NOMO-1 treated with dmso at 0.1 percent for 144 hours (cell line): ENCODE measurements at regions not wholly inside any gene's neighbourhood (a gene's known extent, or its start where the extent isn't known, plus 50 kb on each side); places are given as distances from the start of the nearest gene placed in this dataset.

Experiments used
- DNase-seq: peaks from one replicate; lab custom pipeline; 2025; ENCODE audit not compliant: unreplicated experiment; lab: John Stamatoyannopoulos, UW

DNA sequence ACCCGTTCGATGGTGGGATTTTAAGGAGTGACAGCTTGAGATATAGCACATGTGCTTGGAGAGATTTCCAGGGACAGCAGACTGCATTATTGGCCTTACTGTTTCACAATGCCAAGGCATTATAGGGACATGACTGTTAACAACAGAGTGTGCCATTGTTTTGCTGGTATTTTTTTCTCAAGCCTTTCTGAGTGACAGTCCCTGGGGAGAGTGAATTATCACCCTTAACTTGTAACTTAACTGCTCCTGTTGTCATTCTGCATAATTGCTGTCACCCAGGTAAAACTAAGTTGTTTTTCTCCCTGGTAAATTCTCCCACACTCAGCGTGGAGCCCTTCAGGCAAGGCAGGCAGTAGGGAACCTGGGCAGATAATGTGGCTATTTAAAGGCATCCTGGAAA is 989.2 kb upstream of the LCORL start:
- no peak for DNase-seq

DNA sequence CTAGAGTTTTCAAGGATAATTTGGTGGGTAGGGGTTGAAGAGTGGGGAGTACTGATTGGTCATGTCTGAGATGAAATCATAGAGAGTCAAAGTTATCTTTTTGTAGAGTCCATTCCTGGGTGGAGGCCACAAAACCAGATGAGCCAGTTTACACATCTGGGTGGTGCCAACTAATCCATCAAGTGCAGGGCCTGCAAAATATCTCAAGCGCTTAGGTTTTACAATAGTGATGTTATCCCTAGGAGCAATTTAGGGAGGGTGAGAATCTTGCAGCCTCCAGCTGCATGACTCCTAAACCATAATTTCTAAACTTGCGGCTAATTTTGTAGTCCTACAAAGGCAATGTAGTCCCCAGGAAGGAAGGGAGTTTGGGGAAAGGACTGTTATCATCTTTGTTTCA is 988.3 kb upstream of the LCORL start:
- DNase-seq, result no peak

- DNase-seq, result no peak
Observed at GRCh38 chr4:19005211-19005610, 983.7 kb upstream of the LCORL start.

DNA sequence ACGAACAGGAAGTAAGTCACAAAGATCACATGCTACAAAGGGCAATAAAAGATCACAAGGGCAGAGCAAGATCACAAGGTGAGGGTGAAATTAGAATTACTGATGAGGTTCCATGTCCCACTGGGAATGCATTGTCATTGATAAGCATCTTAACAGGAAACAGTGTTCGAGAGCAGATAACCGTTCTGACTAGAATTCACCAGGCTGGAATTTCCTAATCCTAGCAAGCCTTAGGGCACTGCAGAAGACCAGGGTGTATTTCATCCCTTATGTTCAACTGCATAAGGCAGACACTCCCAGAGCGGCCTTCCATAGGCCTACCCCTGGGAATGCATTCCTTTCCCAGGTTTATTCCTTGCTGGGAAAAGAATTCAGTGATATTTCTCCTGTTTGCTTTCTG is 980.6 kb upstream of the LCORL start:
- DNase-seq, result no peak

DNA sequence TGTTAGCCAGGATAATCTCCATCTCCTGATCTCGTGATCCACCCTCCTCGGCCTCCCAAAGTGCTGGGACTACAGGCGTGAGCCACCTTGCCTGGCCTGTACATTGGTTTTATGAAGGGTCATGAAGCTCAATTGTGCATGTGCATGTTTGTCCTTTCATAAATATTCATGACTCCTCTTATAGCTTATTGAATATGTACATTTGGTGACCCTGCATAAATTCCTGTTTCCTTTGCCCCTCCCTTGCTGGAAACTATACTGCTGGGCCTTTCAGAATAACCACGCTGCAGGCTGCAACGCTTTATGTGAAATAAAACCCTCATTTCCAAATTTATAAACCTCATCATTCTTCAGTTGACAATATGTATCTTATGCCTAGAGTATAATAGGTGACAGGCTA is 978.0 kb upstream of the LCORL start:
- DNase-seq, result no peak

DNA sequence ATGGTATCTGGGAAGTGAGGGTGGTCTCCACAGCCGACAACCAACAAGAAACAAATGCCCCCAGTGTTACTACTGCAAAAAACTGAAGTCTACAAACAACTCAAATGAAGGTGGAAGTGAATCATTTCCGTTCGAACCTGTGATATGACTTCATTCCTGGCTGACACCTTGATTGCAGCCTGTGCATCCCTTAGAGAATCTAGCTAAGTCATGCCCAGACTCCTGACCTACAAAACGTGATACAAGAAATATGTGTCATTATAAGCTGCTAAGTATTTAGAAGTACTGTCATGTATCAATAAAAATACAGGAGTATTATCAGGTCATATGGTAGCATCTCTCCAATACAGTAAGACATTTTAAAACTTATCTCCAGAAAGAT is 959.7 kb upstream of the LCORL start:
- no peak for DNase-seq

- no peak for DNase-seq
Observed at GRCh38 chr4:18980516-18981233, 959.1 kb upstream of the LCORL start.

GRCh38 chr4:18976884-18977283 is 955.3 kb upstream of the LCORL start:
- DNase-seq, result no peak

- DNase-seq, result no peak
Observed at GRCh38 chr4:18975916-18976808, 954.6 kb upstream of the LCORL start.

DNA sequence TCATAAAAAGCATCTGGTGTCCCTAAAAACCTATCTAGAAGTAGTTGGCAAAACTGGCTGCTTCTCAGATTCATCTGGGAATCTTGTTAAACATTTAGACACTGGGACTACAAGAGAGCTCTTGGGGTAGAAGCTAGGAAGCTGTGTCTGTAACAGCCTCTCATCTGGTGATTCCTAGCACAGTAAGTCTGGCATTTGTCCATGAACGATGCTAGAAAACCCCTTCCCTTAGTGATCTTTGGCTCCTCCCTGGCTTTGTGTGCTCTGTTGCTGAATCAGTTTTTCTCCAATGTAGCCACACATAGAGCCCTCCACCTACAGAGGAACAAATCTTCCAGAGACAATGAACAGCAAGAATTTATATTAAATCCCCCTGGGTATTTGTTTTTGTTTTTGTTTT is 951.7 kb upstream of the LCORL start:
- DNase-seq, result no peak

- no peak for DNase-seq
Observed at GRCh38 chr4:18961879-18962278, 940.3 kb upstream of the LCORL start.

DNA sequence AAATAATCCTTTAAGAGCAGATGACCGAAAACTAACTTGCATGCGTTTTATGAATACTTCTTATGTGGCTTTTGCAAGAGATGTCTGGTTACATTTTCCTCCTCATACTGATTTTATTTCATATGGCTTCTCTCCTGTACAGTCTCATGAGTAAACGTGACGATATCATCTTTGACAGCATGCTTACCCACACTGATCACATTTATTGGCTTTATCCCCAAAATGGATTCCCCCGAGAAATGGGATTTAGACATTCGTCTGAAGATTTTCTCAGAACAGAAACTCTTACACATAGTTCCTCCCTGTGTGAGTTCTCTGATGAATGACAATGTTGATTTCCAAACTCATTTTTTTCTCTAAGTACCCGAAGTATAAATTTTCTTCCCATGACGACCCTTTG is 939.7 kb upstream of the LCORL start:
- no peak for DNase-seq

GRCh38 chr4:18957716-18958115 is 936.2 kb upstream of the LCORL start:
- no peak for DNase-seq

- no peak for DNase-seq
Observed at GRCh38 chr4:18954538-18954937, 933.0 kb upstream of the LCORL start.

DNA sequence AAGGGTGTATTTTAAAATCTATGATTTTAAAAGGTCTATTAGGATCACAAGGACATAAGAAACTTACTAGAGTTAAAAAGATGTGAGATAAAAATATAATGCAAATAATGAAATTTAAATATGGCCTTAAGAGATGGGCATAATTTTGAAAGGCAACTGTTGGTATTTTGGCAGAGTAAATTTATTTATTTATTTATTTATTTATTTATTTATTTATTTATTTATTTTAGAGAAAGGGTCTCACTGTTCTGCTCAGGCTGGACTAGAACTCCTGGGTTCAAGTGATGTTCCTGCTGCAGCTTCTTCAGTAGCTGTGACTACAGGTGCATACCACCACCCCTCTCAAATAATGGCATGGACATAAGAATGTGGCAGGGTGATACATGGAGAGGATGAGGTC is 932.1 kb upstream of the LCORL start:
- DNase-seq, result no peak

GRCh38 chr4:18945464-18945863 is 923.9 kb upstream of the LCORL start:
- no peak for DNase-seq

- no peak for DNase-seq
Observed at GRCh38 chr4:18942874-18943273, 921.3 kb upstream of the LCORL start.

- DNase-seq, result no peak
Observed at GRCh38 chr4:18938343-18939099, 917.0 kb upstream of the LCORL start.

DNA sequence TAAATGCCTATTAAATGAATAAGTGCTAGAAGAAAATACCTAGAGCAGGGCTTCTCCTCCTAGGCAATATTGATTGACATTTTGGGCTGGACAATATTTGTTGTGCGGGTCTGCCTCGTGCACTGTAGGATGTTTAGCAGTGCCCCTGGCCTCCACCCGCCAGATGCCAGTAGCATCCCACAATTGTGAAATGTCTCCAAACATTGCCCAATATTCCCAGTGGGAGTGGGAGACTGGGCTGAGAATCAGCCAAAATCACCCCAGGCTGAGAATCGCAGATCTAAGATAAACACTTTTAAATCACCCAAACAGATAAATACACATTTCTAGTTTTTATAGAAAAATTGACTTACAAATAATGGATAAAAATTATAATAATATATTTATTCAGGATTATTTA is 916.2 kb upstream of the LCORL start:
- DNase-seq, result no peak

DNA sequence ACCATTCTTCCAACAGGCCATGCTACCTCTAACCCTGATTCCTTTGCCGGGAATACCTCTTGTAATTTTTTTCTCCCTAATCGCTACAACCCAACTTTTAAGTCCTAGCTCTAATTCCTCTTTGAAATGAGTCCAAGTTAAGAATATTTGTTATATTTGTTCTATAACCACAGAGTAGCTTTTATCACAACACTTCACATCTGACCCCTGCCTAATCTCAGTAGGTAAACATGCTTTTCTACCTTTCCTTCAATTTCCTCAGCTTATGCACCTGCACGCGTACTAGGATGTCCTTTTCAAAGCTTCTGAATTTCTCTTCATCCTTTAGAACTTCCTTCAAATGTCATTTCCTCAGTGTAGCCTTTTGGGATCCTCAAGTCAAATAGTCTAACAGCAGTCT is 915.5 kb upstream of the LCORL start:
- DNase-seq, result no peak

- no peak for DNase-seq
Observed at GRCh38 chr4:18935659-18936345, 914.2 kb upstream of the LCORL start.
